GM23338 (cell line): ENCODE measurements at regions not wholly inside any gene's neighbourhood (a gene's known extent, or its start where the extent isn't known, plus 50 kb on each side); places are given as distances from the start of the nearest gene placed in this dataset.

ENCODE experiments used
- ATAC-seq: fragments of 200-7000 bp; cut with Tn5 transposase; 3 replicates; pipeline ENCODE4 v1.9.1; 2020
- DNase-seq: peaks from one replicate; pipeline ENCODE4 v3.0.0-alpha.2; 2015; ENCODE audit warnings: low spot score
- H2AFZ ChIP-seq: fragments of 200-600 bp; sonication (generic); 2 replicates; pipeline ENCODE4 v1.8.0; 2016; ENCODE audit warnings: antibody characterized with exemption, mild to moderate bottlenecking, moderate library complexity
- H3F3A ChIP-seq: fragments of 200-600 bp; sonication (generic); replicated peaks from 2 replicates; pipeline ENCODE4 v1.8.0; 2017; ENCODE audit warnings: antibody characterized with exemption, mixed run types, low read depth
- H3K27ac ChIP-seq: fragments of 200-600 bp; sonication (generic); 2 replicates; pipeline ENCODE4 v1.6.1; 2016; ENCODE audit warnings: low read depth
- H3K27me3 ChIP-seq: fragments of 200-600 bp; sonication (generic); 2 replicates; pipeline ENCODE4 v1.8.0; 2016; ENCODE audit warnings: mild to moderate bottlenecking, mixed run types, moderate library complexity; ENCODE audit not compliant: insufficient read depth
- H3K36me3 ChIP-seq: fragments of 200-600 bp; sonication (generic); 2 replicates; pipeline ENCODE4 v1.8.0; 2016; ENCODE audit warnings: mild to moderate bottlenecking; ENCODE audit not compliant: insufficient read depth
- H3K4me1 ChIP-seq: fragments of 200-600 bp; sonication (generic); 2 replicates; pipeline ENCODE4 v1.8.0; 2016; ENCODE audit warnings: mild to moderate bottlenecking, moderate library complexity; ENCODE audit not compliant: insufficient read depth
- H3K4me2 ChIP-seq: fragments of 200-600 bp; sonication (generic); 2 replicates; pipeline ENCODE4 v1.7.1; 2017; ENCODE audit warnings: mixed run types
- H3K4me3 ChIP-seq: fragments of 200-600 bp; sonication (generic); 2 replicates; pipeline ENCODE4 v1.6.1; 2016; ENCODE audit warnings: mixed run types
- H3K79me2 ChIP-seq: fragments of 200-600 bp; sonication (generic); replicated peaks from 2 replicates; pipeline ENCODE4 v1.8.0; 2017; ENCODE audit warnings: mild to moderate bottlenecking; ENCODE audit not compliant: insufficient read depth
- H3K9me2 ChIP-seq: fragments of 200-600 bp; sonication (generic); 2 replicates; pipeline ENCODE4 v1.8.0; 2017; ENCODE audit not compliant: insufficient read depth
- H4K20me1 ChIP-seq: fragments of 200-600 bp; sonication (generic); replicated peaks from 2 replicates; pipeline ENCODE4 v1.8.0; 2017; ENCODE audit warnings: mild to moderate bottlenecking; ENCODE audit not compliant: insufficient read depth
- H3K27ac Mint-ChIP-seq: 2 replicates; pipeline ENCODE4 v1.8.0; 2020; ENCODE audit warnings: inconsistent platforms, mild to moderate bottlenecking, moderate library complexity, mixed read lengths
- H3K27me3 Mint-ChIP-seq: 3 replicates; pipeline ENCODE4 v1.8.0; 2022; ENCODE audit warnings: low read depth, mild to moderate bottlenecking, moderate library complexity, mixed read lengths, inconsistent platforms; ENCODE audit not compliant: insufficient read depth, poor library complexity
- H3K36me3 Mint-ChIP-seq: 3 replicates; pipeline ENCODE4 v1.8.0; 2021; ENCODE audit warnings: low read depth, mild to moderate bottlenecking, inconsistent platforms, moderate library complexity, mixed read lengths
- H3K4me1 Mint-ChIP-seq: 3 replicates; pipeline ENCODE4 v1.8.0; 2020; ENCODE audit warnings: mild to moderate bottlenecking, inconsistent platforms, mixed read lengths
- H3K4me3 Mint-ChIP-seq: 3 replicates; pipeline ENCODE4 v1.8.0; 2021; ENCODE audit warnings: moderate library complexity, mild to moderate bottlenecking, inconsistent platforms, mixed read lengths
- H3K9me3 Mint-ChIP-seq: 3 replicates; pipeline ENCODE4 v1.8.0; 2020; ENCODE audit warnings: moderate library complexity, mild to moderate bottlenecking, inconsistent platforms, mixed read lengths
- ETS1 ChIP-seq: IDR thresholded peaks from 2 replicates; pipeline ENCODE4 v1.6.1; 2016; ENCODE audit warnings: antibody characterized with exemption
- EZH2 ChIP-seq: fragments of 200-600 bp; sonication (generic); IDR thresholded peaks from one replicate; pipeline ENCODE4 v1.8.0; 2017; ENCODE audit warnings: antibody characterized with exemption, mild to moderate bottlenecking, low read depth; ENCODE audit not compliant: unreplicated experiment
- JUNB ChIP-seq: IDR thresholded peaks from one replicate; pipeline ENCODE4 v1.6.1; 2016; ENCODE audit warnings: antibody characterized with exemption; ENCODE audit not compliant: unreplicated experiment
- NANOG ChIP-seq: IDR thresholded peaks from 2 replicates; pipeline ENCODE4 v1.6.1; 2016; ENCODE audit warnings: antibody characterized with exemption, borderline replicate concordance
- POLR2AphosphoS5 ChIP-seq: IDR thresholded peaks from 2 replicates; pipeline ENCODE4 v1.6.1; 2016; ENCODE audit warnings: antibody characterized with exemption, low read depth
- REST ChIP-seq: IDR thresholded peaks from one replicate; pipeline ENCODE4 v1.6.1; 2018; ENCODE audit warnings: antibody characterized with exemption; ENCODE audit not compliant: unreplicated experiment
- STAT1 ChIP-seq: IDR thresholded peaks from one replicate; pipeline ENCODE4 v1.6.1; 2016; ENCODE audit warnings: antibody characterized with exemption; ENCODE audit not compliant: unreplicated experiment
- ZNF331 ChIP-seq: fragments of 250-450 bp; sonication (Bioruptor Pico); IDR thresholded peaks from 2 replicates; pipeline ENCODE4 v1.5.0; 2020; ENCODE audit warnings: low read depth, mild to moderate bottlenecking, moderate library complexity

GRCh38 chr9:129344641-129345495, 166.8 kb upstream of the IER5L start:
- H2AFZ ChIP-seq: no peak overlapping the region
- no peak for ATAC-seq
- no peaks in the 10 kb centered on the region for H3K9me2 ChIP-seq
- peaks cover 7% of the 10 kb centered on the region; the same call in 1 of the 2 replicates for H3F3A ChIP-seq
- H3K36me3 ChIP-seq: no peaks in the 10 kb centered on the region
- H3K4me2 ChIP-seq: no peak overlapping the region
- H3K27ac Mint-ChIP-seq: no peak overlapping the region
- no peaks in the 10 kb centered on the region for H3K27me3 ChIP-seq
- peaks cover 8% of the 10 kb centered on the region; the same call in 2 of the 3 replicates for H3K36me3 Mint-ChIP-seq
- peaks cover 6% of the 10 kb centered on the region for H3K27me3 Mint-ChIP-seq
- no peaks in the 10 kb centered on the region for H4K20me1 ChIP-seq
- peaks cover 14% of the 10 kb centered on the region for H3K4me1 Mint-ChIP-seq
- no peak overlapping the region for H3K27ac ChIP-seq
- H3K9me3 Mint-ChIP-seq: no peaks in the 10 kb centered on the region
- TF ChIP-seq POLR2AphosphoS5 (no peak), REST (no peak), STAT1 (no peak), NANOG (no peak), ETS1 (no peak), JUNB (no peak), EZH2 (no peak)
- no peak for DNase-seq
- H3K79me2 ChIP-seq: no peaks in the 10 kb centered on the region
- no peak overlapping the region for H3K4me3 Mint-ChIP-seq
- no peak overlapping the region for H3K4me3 ChIP-seq
- H3K4me1 ChIP-seq: no peaks in the 10 kb centered on the region; the same call in 1 of the 2 replicates

- Mint-ChIP-seq H3K4me1 (peaks cover 3% of the 10 kb centered on the region), H3K4me3 (no peak overlapping the region), H3K36me3 (peaks cover 8% of the 10 kb centered on the region; the same call in 2 of the 3 replicates), H3K9me3 (no peaks in the 10 kb centered on the region), H3K27ac (no peak overlapping the region), H3K27me3 (peaks cover 6% of the 10 kb centered on the region)
- H3K4me3 ChIP-seq: no peak overlapping the region
- no peaks in the 10 kb centered on the region for H3K27me3 ChIP-seq
- H3K4me2 ChIP-seq: no peak overlapping the region
- H3K27ac ChIP-seq: no peak overlapping the region
- H3K9me2 ChIP-seq: no peaks in the 10 kb centered on the region
- H4K20me1 ChIP-seq: no peaks in the 10 kb centered on the region
- DNase-seq (no peak), ATAC-seq (no peak; the same call in 2 of the 3 replicates)
- H3K36me3 ChIP-seq: no peaks in the 10 kb centered on the region
- no peaks in the 10 kb centered on the region for H3K79me2 ChIP-seq
- peaks cover 5% of the 10 kb centered on the region; the same call in 1 of the 2 replicates for H3K4me1 ChIP-seq
- peaks cover 11% of the 10 kb centered on the region; the same call in 1 of the 2 replicates for H3F3A ChIP-seq
- H2AFZ ChIP-seq: no peak overlapping the region
- TF ChIP-seq JUNB: no peak
- no peak for TF ChIP-seq ZNF331 (CRISPR knock-in tag)
Measured at GRCh38 chr9:129343424-129344375, 165.6 kb upstream of the IER5L start.
